GM12891 (cell line): ENCODE measurements at regions not wholly inside any gene's neighbourhood (a gene's known extent, or its start where the extent isn't known, plus 50 kb on each side); places are given as distances from the start of the nearest gene placed in this dataset.

Experiments
- DNase-seq: peaks from one replicate; pipeline ENCODE4 v3.0.0; 2011; ENCODE audit warnings: low spot score; ENCODE audit not compliant: insufficient read length
- FAIRE-seq: peaks from 2 replicates; lab custom pipeline; 2011; peaks lifted over from hg19 to GRCh38; lab: Jason Lieb, UNC
- PAX5 ChIP-seq: IDR thresholded peaks from 2 replicates; pipeline ENCODE4 v1.6.1; 2011; ENCODE audit warnings: low read length, moderate library complexity, mild to moderate bottlenecking; ENCODE audit not compliant: insufficient read depth, severe bottlenecking
- POLR2A ChIP-seq: IDR thresholded peaks from 2 replicates; pipeline ENCODE4 v1.6.1; 2011; ENCODE audit warnings: low read depth, low read length, control low read depth
- POLR2AphosphoS5 ChIP-seq: IDR thresholded peaks from 2 replicates; pipeline ENCODE4 v1.6.1; 2011; ENCODE audit warnings: low read depth, low read length, control low read depth
- POU2F2 ChIP-seq: IDR thresholded peaks from 2 replicates; pipeline ENCODE4 v1.6.1; 2011; ENCODE audit warnings: low read depth, mild to moderate bottlenecking, control low read depth, low read length, moderate library complexity
- SPI1 ChIP-seq: IDR thresholded peaks from 2 replicates; pipeline ENCODE4 v1.6.1; 2011; ENCODE audit warnings: low read depth, low read length, control low read depth
- TAF1 ChIP-seq: IDR thresholded peaks from 2 replicates; pipeline ENCODE4 v1.6.1; 2011; ENCODE audit warnings: low read depth, low read length, control low read depth

- no peak for TF ChIP-seq SPI1
- TF ChIP-seq TAF1, result no peak
- TF ChIP-seq POU2F2, result no peak
- no peak for TF ChIP-seq POLR2AphosphoS5
- no peak for TF ChIP-seq POLR2A
- no peak for TF ChIP-seq PAX5
- FAIRE-seq (no peak), DNase-seq (no peak)
Observed at GRCh38 chr9:13364271-13365000, 84.9 kb upstream of the MPDZ start.

- TF ChIP-seq POLR2A (no peak), SPI1 (no peak), PAX5 (no peak), POU2F2 (no peak), POLR2AphosphoS5 (no peak), TAF1 (no peak)
- no peak for FAIRE-seq
- DNase-seq, result no peak
Observed at GRCh38 chr9:13361076-13361475, 81.6 kb upstream of the MPDZ start.

- FAIRE-seq, result no peak
- no peak for TF ChIP-seq POU2F2
- TF ChIP-seq SPI1, result no peak
- no peak for TF ChIP-seq PAX5
- TF ChIP-seq POLR2A, result no peak
- TF ChIP-seq POLR2AphosphoS5, result no peak
- TF ChIP-seq TAF1, result no peak
- DNase-seq, result no peak
Observed at GRCh38 chr9:13360188-13360587, 80.7 kb upstream of the MPDZ start.

- no peak for FAIRE-seq
- TF ChIP-seq POLR2A (no peak), TAF1 (no peak), POLR2AphosphoS5 (no peak), POU2F2 (no peak), PAX5 (no peak), SPI1 (no peak)
- DNase-seq, result no peak
Observed at GRCh38 chr9:13358128-13358527, 78.6 kb upstream of the MPDZ start.

GRCh38 chr9:13354733-13355132 is 75.2 kb upstream of the MPDZ start:
- FAIRE-seq, result no peak
- no peak for DNase-seq
- no peak for TF ChIP-seq POLR2A
- no peak for TF ChIP-seq SPI1
- TF ChIP-seq TAF1, result no peak
- no peak for TF ChIP-seq PAX5
- TF ChIP-seq POU2F2, result no peak
- no peak for TF ChIP-seq POLR2AphosphoS5

- FAIRE-seq (no peak), DNase-seq (no peak)
- TF ChIP-seq POLR2A (no peak), PAX5 (no peak), POLR2AphosphoS5 (no peak), SPI1 (no peak), TAF1 (no peak), POU2F2 (no peak)
Observed at GRCh38 chr9:13352451-13352979, 73.0 kb upstream of the MPDZ start.

- TF ChIP-seq POLR2AphosphoS5 (no peak), TAF1 (no peak), PAX5 (no peak), POLR2A (no peak), POU2F2 (no peak), SPI1 (no peak)
- FAIRE-seq (no peak), DNase-seq (no peak)
Observed at GRCh38 chr9:13351778-13352386, 72.4 kb upstream of the MPDZ start.

- no peak for FAIRE-seq
- DNase-seq, result no peak
- TF ChIP-seq POLR2AphosphoS5, result no peak
- no peak for TF ChIP-seq SPI1
- TF ChIP-seq POLR2A, result no peak
- no peak for TF ChIP-seq POU2F2
- no peak for TF ChIP-seq PAX5
- no peak for TF ChIP-seq TAF1
Observed at GRCh38 chr9:13332571-13332970, 53.1 kb upstream of the MPDZ start.

GRCh38 chr9:13331320-13331719 is 51.8 kb upstream of the MPDZ start:
- DNase-seq (no peak), FAIRE-seq (no peak)
- TF ChIP-seq POLR2AphosphoS5 (no peak), PAX5 (no peak), POLR2A (no peak), POU2F2 (no peak), SPI1 (no peak), TAF1 (no peak)
